ENCODE measurements at regions not wholly inside any gene's neighbourhood (a gene's known extent, or its start where the extent isn't known, plus 50 kb on each side); places are given as distances from the start of the nearest gene placed in this dataset.

DNA sequence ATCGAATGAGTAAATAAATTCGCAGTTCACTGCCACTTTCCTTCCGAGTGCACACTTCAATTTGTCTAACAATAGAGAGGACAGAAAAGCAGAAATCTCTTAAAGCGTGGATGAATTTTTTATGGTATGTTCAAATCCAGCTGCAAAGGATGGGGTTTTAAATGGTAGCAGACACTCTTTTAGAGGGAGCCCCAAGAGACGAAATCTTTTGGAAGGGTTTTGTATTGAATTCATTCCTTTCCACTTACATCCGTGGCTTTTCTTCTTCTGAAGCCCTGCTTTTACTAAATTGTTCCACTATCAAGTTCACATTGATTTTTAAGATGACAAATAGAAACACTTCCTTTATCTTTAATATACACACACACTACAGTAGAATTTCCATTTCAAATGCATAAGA, 680.7 kb downstream of the NR4A2 start:
- no peak for DNase-seq (ENCODE audit: low read depth)
- TF ChIP-seq, protein P1, sequence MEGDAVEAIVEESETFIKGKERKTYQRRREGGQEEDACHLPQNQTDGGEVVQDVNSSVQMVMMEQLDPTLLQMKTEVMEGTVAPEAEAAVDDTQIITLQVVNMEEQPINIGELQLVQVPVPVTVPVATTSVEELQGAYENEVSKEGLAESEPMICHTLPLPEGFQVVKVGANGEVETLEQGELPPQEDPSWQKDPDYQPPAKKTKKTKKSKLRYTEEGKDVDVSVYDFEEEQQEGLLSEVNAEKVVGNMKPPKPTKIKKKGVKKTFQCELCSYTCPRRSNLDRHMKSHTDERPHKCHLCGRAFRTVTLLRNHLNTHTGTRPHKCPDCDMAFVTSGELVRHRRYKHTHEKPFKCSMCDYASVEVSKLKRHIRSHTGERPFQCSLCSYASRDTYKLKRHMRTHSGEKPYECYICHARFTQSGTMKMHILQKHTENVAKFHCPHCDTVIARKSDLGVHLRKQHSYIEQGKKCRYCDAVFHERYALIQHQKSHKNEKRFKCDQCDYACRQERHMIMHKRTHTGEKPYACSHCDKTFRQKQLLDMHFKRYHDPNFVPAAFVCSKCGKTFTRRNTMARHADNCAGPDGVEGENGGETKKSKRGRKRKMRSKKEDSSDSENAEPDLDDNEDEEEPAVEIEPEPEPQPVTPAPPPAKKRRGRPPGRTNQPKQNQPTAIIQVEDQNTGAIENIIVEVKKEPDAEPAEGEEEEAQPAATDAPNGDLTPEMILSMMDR (IDR thresholded peaks at IDR 0.05; ENCODE audit: insufficient read depth, low read depth, low read length, missing control alignments): no peak

DNA sequence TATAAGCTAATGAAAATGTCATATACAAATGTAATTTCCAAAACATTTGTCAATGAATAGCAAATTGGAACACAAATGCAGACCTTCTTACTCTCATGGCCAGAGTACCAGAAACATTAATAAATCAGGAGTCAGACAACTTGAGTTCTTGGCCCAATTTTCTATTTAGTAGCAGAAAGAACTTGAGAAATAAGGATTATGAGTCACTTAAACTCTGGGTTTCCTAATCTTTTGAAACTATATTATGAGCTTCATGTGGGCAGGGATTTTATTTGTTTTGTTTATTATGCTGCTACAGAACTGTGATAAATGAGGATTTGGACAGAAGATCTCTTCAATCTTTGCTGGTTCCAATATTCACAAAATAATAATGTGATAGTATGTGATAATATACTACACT, 686.7 kb downstream of the NR4A2 start:
- H3K4me3 ChIP-seq (ENCODE audit: low read length): no peak overlapping the region
- DNase-seq (ENCODE audit: low read depth): peak; percentile 25
- TF ChIP-seq, protein P1 (IDR thresholded peaks at IDR 0.05; ENCODE audit: insufficient read depth, low read depth, low read length, missing control alignments): no peak

More for the DNA sequence above, 680.7 kb downstream of the NR4A2 start:
- no peak overlapping the region for H3K4me3 ChIP-seq (ENCODE audit: low read length)

DNA sequence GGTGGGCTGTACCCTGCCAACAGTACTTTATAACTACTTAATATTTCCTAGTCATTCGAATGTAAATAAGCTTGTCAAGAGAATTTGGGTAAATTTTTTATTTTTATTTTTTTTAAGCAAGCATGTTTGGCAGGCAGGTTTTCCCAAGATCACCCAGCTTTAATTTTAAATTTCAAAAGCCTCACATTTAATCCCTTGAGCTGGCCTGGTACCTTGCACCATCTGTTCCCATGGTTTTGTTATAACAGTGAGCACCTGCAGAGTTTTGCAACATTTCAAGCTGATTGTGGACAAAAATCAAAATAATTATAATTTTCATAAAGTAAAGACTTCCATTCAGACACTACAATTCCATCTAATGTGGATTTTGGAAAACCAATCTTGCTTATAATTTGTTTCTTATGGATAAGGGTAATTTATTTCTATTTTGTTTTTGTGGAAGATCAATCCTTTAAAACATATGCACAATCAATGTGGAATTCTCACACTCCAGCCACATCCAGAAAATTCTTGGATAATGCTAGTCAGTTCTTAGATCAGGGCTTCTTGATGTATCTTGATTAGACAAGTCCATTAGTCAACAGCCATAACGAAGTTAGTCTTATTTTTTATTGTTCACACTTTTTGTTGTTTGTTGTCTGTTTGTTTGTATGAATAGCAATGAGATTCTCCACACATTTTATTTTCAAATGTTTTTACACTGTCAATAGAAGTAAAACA, 689.3 kb downstream of the NR4A2 start:
- DNase-seq (ENCODE audit: low read depth): no peak
- H3K4me3 ChIP-seq (ENCODE audit: low read length): no peak overlapping the region
- TF ChIP-seq, protein P1 (IDR thresholded peaks at IDR 0.05; ENCODE audit: insufficient read depth, low read depth, low read length, missing control alignments): no peak

DNA sequence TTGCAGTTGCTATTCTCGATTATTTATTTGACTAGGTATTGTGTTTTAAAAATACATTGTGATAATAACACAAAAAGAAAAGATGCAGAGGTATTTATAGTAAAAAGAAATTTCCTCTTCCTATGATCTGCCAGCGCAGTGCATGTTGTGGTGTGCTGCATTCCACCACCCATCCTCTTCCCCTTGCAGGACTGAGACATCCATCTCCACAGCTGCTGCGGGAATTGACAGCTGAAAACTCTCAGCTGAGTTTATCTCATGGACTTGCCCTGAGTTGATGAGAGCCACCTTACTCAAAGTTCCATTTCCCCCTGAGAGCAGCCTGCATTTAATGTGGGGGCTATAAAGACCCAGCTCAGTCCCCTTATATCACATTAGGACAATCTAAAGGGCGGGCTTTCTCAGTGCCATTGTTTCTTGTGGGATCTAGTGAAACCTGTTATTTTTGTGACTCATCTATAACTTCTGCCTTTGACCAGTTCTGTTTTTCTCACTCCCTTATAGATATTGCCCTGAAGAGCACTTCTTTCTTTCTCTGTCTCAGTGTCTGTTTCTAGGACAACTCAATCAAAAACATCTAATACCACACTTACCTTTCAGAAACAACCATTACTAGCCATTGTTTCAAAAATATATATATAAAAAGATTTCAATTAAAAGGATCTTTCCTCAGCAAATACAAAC, 698.5 kb downstream of the NR4A2 start:
- H3K4me3 ChIP-seq (ENCODE audit: low read length): no peak overlapping the region
- TF ChIP-seq, protein P1 (IDR thresholded peaks at IDR 0.05; ENCODE audit: insufficient read depth, low read depth, low read length, missing control alignments): no peak

DNA sequence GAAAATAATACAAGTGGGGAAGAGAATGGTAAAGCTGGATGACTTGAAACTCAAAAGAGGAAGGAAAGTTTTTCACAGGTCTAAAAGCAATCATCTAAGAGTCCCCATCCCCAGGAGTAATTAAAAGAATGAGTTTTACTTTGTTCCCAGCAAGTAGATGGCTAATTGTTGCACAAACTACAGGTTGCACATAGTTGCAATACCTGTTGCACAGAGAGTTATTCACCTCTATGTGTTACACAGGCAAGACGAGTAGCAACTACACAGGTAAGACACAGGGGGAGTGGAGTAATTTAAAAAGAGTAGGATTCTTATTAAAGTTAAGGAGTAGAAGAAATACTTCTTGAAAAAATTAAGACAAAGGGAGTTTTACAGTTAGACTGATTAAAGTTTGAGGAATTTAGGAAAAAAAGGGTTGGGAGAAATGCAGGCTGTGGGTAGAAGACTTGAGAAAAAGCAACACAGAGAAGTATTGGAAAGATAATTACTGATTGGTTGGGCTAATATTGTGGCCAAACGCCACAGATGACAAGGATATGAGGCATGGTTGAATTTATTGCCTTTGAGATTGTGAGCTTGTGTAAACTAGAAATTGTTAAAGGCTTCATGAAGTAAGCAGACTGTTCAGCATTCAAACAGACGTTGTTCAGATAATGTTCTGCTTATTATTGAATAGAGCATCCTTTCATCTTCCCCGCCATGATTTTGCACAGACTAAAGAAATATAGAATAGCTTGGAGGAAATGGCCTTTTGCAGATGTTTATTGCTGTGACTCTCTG, 699.3 kb downstream of the NR4A2 start:
- DNase-seq (ENCODE audit: low read depth): peak; percentile 41
- TF ChIP-seq, protein P1 (IDR thresholded peaks at IDR 0.05; ENCODE audit: insufficient read depth, low read depth, low read length, missing control alignments): no peak
- no peak overlapping the region for H3K4me3 ChIP-seq (ENCODE audit: low read length)

More for the DNA sequence above, 698.5 kb downstream of the NR4A2 start:
- peak; percentile 23 for DNase-seq (ENCODE audit: low read depth)

DNA sequence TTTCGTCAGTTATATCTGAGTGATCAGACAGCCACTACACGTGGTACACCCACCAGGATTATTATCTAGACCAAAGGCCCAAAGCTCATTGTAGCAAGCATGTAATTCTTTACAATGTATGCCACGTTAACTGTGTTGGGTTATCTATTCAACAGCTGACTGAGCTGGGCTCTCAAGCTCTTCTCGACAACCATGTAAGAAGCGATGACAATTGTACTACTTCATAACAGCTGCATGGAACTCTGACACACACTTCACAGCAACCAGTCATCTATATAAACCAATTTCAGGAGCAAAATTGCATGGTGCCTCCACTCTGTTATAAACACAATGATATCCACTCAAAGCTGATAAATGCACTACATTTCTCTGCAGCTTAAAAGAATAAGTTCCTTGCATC, 701.8 kb downstream of the NR4A2 start:
- TF ChIP-seq, protein P1 (IDR thresholded peaks at IDR 0.05; ENCODE audit: insufficient read depth, low read depth, low read length, missing control alignments): no peak
- no peak for DNase-seq (ENCODE audit: low read depth)
- no peak overlapping the region for H3K4me3 ChIP-seq (ENCODE audit: low read length)
